Skeletal muscle cell (primary cell): ENCODE measurements at regions not wholly inside any gene's neighbourhood (a gene's known extent, or its start where the extent isn't known, plus 50 kb on each side); places are given as distances from the start of the nearest gene placed in this dataset.
"Not testable (repeated sequence)": the region's sequence is repeated elsewhere in the genome, so short reads cannot be mapped to it uniquely, and the experiment has no call there.

ENCODE experiments used
- DNase-seq: peaks from one replicate; pipeline ENCODE4 v3.0.0-alpha.2; 2010; ENCODE audit warnings: low read depth
- H3K4me3 ChIP-seq: 2 replicates; pipeline ENCODE4 v1.5.1; 2011; ENCODE audit warnings: low read depth, mild to moderate bottlenecking, control low read depth, low read length, moderate library complexity

- no peak overlapping the region for H3K4me3 ChIP-seq
- no peak for DNase-seq
These were observed 224.1 kb upstream of the HES1 start for GRCh38 chr3:193911784-193912340.

- no peak for DNase-seq
- H3K4me3 ChIP-seq, result no peak overlapping the region
These were observed 223.2 kb upstream of the HES1 start for GRCh38 chr3:193912621-193913178.

- DNase-seq, result no peak
- H3K4me3 ChIP-seq, result no peak overlapping the region
These were observed 221.3 kb upstream of the HES1 start for GRCh38 chr3:193914602-193915001.

- no peak for DNase-seq
These were observed 220.8 kb upstream of the HES1 start for GRCh38 chr3:193915099-193915498.

GRCh38 chr3:193915613-193916012 lies 220.3 kb upstream of the HES1 start:
- no peak for DNase-seq
- no peak overlapping the region for H3K4me3 ChIP-seq

More at GRCh38 chr3:193915099-193915498, 220.8 kb upstream of the HES1 start:
- no peak overlapping the region for H3K4me3 ChIP-seq

- H3K4me3 ChIP-seq, result no peak overlapping the region
- no peak for DNase-seq
These were observed 218.8 kb upstream of the HES1 start for GRCh38 chr3:193917158-193917557.

- no peak for DNase-seq
- H3K4me3 ChIP-seq, result no peak overlapping the region
These were observed 214.5 kb upstream of the HES1 start for GRCh38 chr3:193921465-193921864.

- DNase-seq, result no peak
- no peak overlapping the region for H3K4me3 ChIP-seq
These were observed 213.7 kb upstream of the HES1 start for GRCh38 chr3:193922034-193922774.

GRCh38 chr3:193923958-193924357 lies 212.0 kb upstream of the HES1 start:
- H3K4me3 ChIP-seq, DNase-seq: not testable (repeated sequence)

- H3K4me3 ChIP-seq, DNase-seq: not testable (repeated sequence)
These were observed 209.9 kb upstream of the HES1 start for GRCh38 chr3:193926071-193926470.

GRCh38 chr3:193927413-193928206 lies 208.3 kb upstream of the HES1 start:
- DNase-seq, H3K4me3 ChIP-seq: not testable (repeated sequence)

GRCh38 chr3:193928354-193929209 lies 207.4 kb upstream of the HES1 start:
- no peak overlapping the region for H3K4me3 ChIP-seq
- no peak for DNase-seq

GRCh38 chr3:193929373-193929772 lies 206.6 kb upstream of the HES1 start:
- no peak for DNase-seq

GRCh38 chr3:193929921-193930646 lies 205.9 kb upstream of the HES1 start:
- no peak overlapping the region for H3K4me3 ChIP-seq
- DNase-seq, result no peak

More at GRCh38 chr3:193929373-193929772, 206.6 kb upstream of the HES1 start:
- no peak overlapping the region for H3K4me3 ChIP-seq

- DNase-seq, result no peak
These were observed 203.8 kb upstream of the HES1 start for GRCh38 chr3:193932136-193932535.

GRCh38 chr3:193932576-193932975 lies 203.4 kb upstream of the HES1 start:
- no peak overlapping the region for H3K4me3 ChIP-seq
- DNase-seq, result no peak

More at GRCh38 chr3:193932136-193932535, 203.8 kb upstream of the HES1 start:
- no peak overlapping the region for H3K4me3 ChIP-seq

GRCh38 chr3:193933451-193933850 lies 202.5 kb upstream of the HES1 start:
- no peak overlapping the region for H3K4me3 ChIP-seq
- no peak for DNase-seq

GRCh38 chr3:193935916-193936315 lies 200.0 kb upstream of the HES1 start:
- no peak overlapping the region for H3K4me3 ChIP-seq
- DNase-seq, result no peak

- no peak for DNase-seq
These were observed 197.3 kb upstream of the HES1 start for GRCh38 chr3:193938613-193939012.

More at GRCh38 chr3:193938613-193939012, 197.3 kb upstream of the HES1 start:
- H3K4me3 ChIP-seq, result no peak overlapping the region
